Liver (tissue), 8 donors: ENCODE measurements at regions not wholly inside any gene's neighbourhood (a gene's known extent, or its start where the extent isn't known, plus 50 kb on each side); places are given as distances from the start of the nearest gene placed in this dataset.

ENCODE experiments used
- DNase-seq: peaks from one replicate; pipeline ENCODE4 v3.0.0-alpha.2; 2017; ENCODE audit warnings: low spot score
- H3K27ac ChIP-seq, 2 donors: one replicate each; pipeline ENCODE4 v1.7.0; 2013; ENCODE audit warnings: inconsistent platforms in 2 of 2, low read length in 2 of 2, control low read depth in 1 of 2, low read depth in 1 of 2, mild to moderate bottlenecking in 1 of 2
- H3K27me3 ChIP-seq, 4 donors: one replicate each; pipeline versions ENCODE4 v1.6.1 to v1.7.0; 2013; ENCODE audit warnings: low read length in 3 of 4, inconsistent platforms in 1 of 4, mild to moderate bottlenecking in 1 of 4, moderate library complexity in 1 of 4; ENCODE audit not compliant: control insufficient read depth in 4 of 4, insufficient read depth in 4 of 4
- H3K36me3 ChIP-seq, 4 donors: one replicate each; pipeline versions ENCODE4 v1.6.1 to v1.7.0; 2013; ENCODE audit warnings: low read length in 3 of 4, mild to moderate bottlenecking in 3 of 4, low read depth in 1 of 4, moderate library complexity in 1 of 4; ENCODE audit not compliant: control insufficient read depth in 4 of 4, insufficient read depth in 3 of 4
- H3K4me1 ChIP-seq, 4 donors: one replicate each; pipeline versions ENCODE4 v1.6.1 to v1.7.0; 2013; ENCODE audit warnings: low read length in 3 of 4, mild to moderate bottlenecking in 3 of 4, moderate library complexity in 1 of 4; ENCODE audit not compliant: control insufficient read depth in 4 of 4, insufficient read depth in 4 of 4
- H3K4me3 ChIP-seq, 3 donors: one replicate each; pipeline versions ENCODE4 v1.6.1 to v1.7.0; 2013; ENCODE audit warnings: low read length in 3 of 3, control low read depth in 1 of 3, low read depth in 1 of 3, mild to moderate bottlenecking in 1 of 3
- H3K9ac ChIP-seq, 2 donors: one replicate each; pipeline ENCODE4 v1.7.0; 2013; ENCODE audit warnings: low read length in 2 of 2, mild to moderate bottlenecking in 2 of 2, moderate library complexity in 2 of 2, control low read depth in 1 of 2, low read depth in 1 of 2
- H3K9me3 ChIP-seq, 4 donors: one replicate each; pipeline versions ENCODE4 v1.6.1 to v1.7.0; 2013; ENCODE audit warnings: low read length in 3 of 4; ENCODE audit not compliant: control insufficient read depth in 4 of 4
- EGR1 ChIP-seq, 2 donors: IDR thresholded peaks; 2 replicates each; pipeline ENCODE4 v1.6.1; 2016 to 2018; ENCODE audit warnings: antibody characterized with exemption in 2 of 2, low read depth in 2 of 2
- FOXA1 ChIP-seq: IDR thresholded peaks from 2 replicates; pipeline ENCODE4 v1.6.1; 2016; ENCODE audit warnings: antibody characterized with exemption
- FOXA2 ChIP-seq: IDR thresholded peaks from 2 replicates; pipeline ENCODE4 v1.6.1; 2016; ENCODE audit warnings: antibody characterized with exemption
- GABPA ChIP-seq, 2 donors: IDR thresholded peaks in 1 of 2; conservative IDR thresholded peaks in 1 of 2; 2 replicates each; pipeline ENCODE4 v1.6.1; 2016; ENCODE audit warnings: antibody characterized with exemption in 2 of 2, mild to moderate bottlenecking in 1 of 2, moderate library complexity in 1 of 2
- HNF4A ChIP-seq, 2 donors: conservative IDR thresholded peaks; 2 replicates each; pipeline ENCODE4 v1.6.1; 2016; ENCODE audit warnings: antibody characterized with exemption in 2 of 2, mild to moderate bottlenecking in 2 of 2
- JUND ChIP-seq, 2 donors: IDR thresholded peaks; 2 replicates each; pipeline ENCODE4 v1.6.1; 2016; ENCODE audit warnings: antibody characterized with exemption in 2 of 2
- NR2F2 ChIP-seq: IDR thresholded peaks from 2 replicates; pipeline ENCODE4 v1.6.1; 2016; ENCODE audit warnings: antibody characterized with exemption
- RAD21 ChIP-seq, 2 donors: IDR thresholded peaks; 2 replicates each; pipeline ENCODE4 v1.6.1; 2016; ENCODE audit warnings: antibody characterized with exemption in 2 of 2, mild to moderate bottlenecking in 2 of 2
- RXRA ChIP-seq, 2 donors: IDR thresholded peaks; 2 replicates each; pipeline ENCODE4 v1.6.1; 2017 to 2018; ENCODE audit warnings: antibody characterized with exemption in 2 of 2, mild to moderate bottlenecking in 1 of 2
- SP1 ChIP-seq: IDR thresholded peaks from 2 replicates; pipeline ENCODE4 v1.6.1; 2018; ENCODE audit warnings: antibody characterized with exemption, mild to moderate bottlenecking
- TAF1 ChIP-seq: conservative IDR thresholded peaks from 2 replicates; pipeline ENCODE4 v1.6.1; 2016; ENCODE audit warnings: antibody characterized with exemption, mild to moderate bottlenecking
- YY1 ChIP-seq: IDR thresholded peaks from 2 replicates; pipeline ENCODE4 v1.6.1; 2016; ENCODE audit warnings: antibody characterized with exemption, mild to moderate bottlenecking
- WGBS: extraction: QIAGEN DNeasy Blood & Tissue Kit; methylation state at CpG from one replicate; pipeline ENCODE4 v1.1.7; 2013; 5-methylcytosine and 5-hydroxymethylcytosine counted together
- TF ChIP-seq, protein P1 (sequence below): fragments of 150-350 bp; IDR thresholded peaks from 2 replicates; pipeline ENCODE4 v1.5.1; 2017; ENCODE audit warnings: improper control_type of control experiment, low read depth, low read length; ENCODE audit not compliant: missing input control
- TF ChIP-seq, protein P2 (sequence below): IDR thresholded peaks from 2 replicates; pipeline ENCODE4 v1.6.1; 2016; ENCODE audit warnings: antibody characterized with exemption
- TF ChIP-seq, protein P3 (sequence below): IDR thresholded peaks from 2 replicates; pipeline ENCODE4 v1.6.1; 2016; ENCODE audit warnings: antibody characterized with exemption
- TF ChIP-seq, protein P4 (sequence below): IDR thresholded peaks from 2 replicates; pipeline ENCODE4 v1.6.1; 2016; ENCODE audit warnings: antibody characterized with exemption, mild to moderate bottlenecking
- donor health status: healthy.
- donor health status: healthy.
- donor health status: healthy.
- donor health status: healthy.
- donor health status: healthy.

DNA sequence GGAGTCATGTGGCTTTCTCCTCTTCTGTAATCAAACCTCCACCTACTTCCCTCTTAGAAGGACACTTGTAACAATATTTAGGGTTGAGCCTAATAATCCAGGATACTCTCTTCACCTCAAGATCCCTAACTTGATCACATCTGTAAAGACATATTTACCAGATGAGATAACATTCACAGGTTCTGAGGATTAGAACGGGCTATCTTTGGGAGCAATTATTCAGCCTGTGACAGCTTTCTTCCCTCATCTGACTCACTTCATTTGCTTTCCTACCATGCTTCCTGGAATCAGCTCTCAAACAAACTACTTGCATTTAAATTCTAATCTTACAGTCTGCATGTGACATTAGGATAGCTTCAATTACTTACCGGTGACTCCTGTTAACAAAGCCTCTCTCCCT lies 133.5 kb upstream of the NDST3 start:
- no peak for DNase-seq
- H3K9ac ChIP-seq, result no peak overlapping the region
- 28% methylated on average over 2 of the region's 2 CpGs for WGBS
- no peaks in the 10 kb centered on the region for H3K9me3 ChIP-seq
- no peaks in the 10 kb centered on the region for H3K27me3 ChIP-seq
- H3K4me3 ChIP-seq, result no peak overlapping the region
- H3K4me1 ChIP-seq, result no peaks in the 10 kb centered on the region
- H3K36me3 ChIP-seq, result no peaks in the 10 kb centered on the region
- H3K27ac ChIP-seq, result no peak overlapping the region
- no peak for TF ChIP-seq JUND (IDR thresholded peaks at IDR 0.05)
- TF ChIP-seq TAF1, result no peak
- TF ChIP-seq EGR1 (IDR thresholded peaks at IDR 0.05; ENCODE audit: low read depth in 2 of 2), result no peak
- TF ChIP-seq HNF4A (conservative IDR thresholded peaks at IDR 0.05), result no peak
- TF ChIP-seq YY1, result no peak
- no peak for TF ChIP-seq RAD21 (IDR thresholded peaks at IDR 0.05)

DNA sequence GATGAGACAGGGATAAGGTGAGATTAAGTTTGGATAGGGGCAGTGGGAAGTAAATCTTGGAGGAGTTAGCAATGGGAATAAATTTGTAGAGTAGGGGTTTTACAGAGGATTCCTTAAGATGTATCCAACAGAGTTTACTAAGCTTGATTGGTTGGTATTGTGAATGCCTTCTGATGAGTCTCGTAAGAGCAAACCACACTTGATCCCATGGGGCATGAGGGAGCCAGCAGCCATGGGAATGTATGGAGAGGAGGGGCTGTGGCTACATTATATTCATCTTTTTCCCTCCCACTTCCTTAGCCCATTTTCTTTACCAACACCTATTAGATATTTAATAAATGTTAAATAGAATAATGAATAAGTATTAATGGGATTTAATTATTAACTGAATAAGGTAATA lies 126.6 kb upstream of the NDST3 start:
- no peaks in the 10 kb centered on the region for H3K27me3 ChIP-seq
- no peaks in the 10 kb centered on the region for H3K4me1 ChIP-seq
- TF ChIP-seq, protein P1, sequence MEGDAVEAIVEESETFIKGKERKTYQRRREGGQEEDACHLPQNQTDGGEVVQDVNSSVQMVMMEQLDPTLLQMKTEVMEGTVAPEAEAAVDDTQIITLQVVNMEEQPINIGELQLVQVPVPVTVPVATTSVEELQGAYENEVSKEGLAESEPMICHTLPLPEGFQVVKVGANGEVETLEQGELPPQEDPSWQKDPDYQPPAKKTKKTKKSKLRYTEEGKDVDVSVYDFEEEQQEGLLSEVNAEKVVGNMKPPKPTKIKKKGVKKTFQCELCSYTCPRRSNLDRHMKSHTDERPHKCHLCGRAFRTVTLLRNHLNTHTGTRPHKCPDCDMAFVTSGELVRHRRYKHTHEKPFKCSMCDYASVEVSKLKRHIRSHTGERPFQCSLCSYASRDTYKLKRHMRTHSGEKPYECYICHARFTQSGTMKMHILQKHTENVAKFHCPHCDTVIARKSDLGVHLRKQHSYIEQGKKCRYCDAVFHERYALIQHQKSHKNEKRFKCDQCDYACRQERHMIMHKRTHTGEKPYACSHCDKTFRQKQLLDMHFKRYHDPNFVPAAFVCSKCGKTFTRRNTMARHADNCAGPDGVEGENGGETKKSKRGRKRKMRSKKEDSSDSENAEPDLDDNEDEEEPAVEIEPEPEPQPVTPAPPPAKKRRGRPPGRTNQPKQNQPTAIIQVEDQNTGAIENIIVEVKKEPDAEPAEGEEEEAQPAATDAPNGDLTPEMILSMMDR, result no peak
- TF ChIP-seq GABPA (IDR thresholded peaks at IDR 0.05 in 1 of 2, conservative IDR thresholded peaks at IDR 0.05 in 1 of 2), result no peak
- TF ChIP-seq EGR1 (IDR thresholded peaks at IDR 0.05; ENCODE audit: low read depth in 2 of 2), result no peak
- no peak for TF ChIP-seq RXRA (IDR thresholded peaks at IDR 0.05)
- TF ChIP-seq, protein P2, sequence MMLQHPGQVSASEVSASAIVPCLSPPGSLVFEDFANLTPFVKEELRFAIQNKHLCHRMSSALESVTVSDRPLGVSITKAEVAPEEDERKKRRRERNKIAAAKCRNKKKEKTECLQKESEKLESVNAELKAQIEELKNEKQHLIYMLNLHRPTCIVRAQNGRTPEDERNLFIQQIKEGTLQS, result no peak
- TF ChIP-seq FOXA2, result no peak
- TF ChIP-seq HNF4A (conservative IDR thresholded peaks at IDR 0.05), result no peak
- TF ChIP-seq FOXA1, result no peak
- no peak for TF ChIP-seq RAD21 (IDR thresholded peaks at IDR 0.05)
- TF ChIP-seq, protein P3, sequence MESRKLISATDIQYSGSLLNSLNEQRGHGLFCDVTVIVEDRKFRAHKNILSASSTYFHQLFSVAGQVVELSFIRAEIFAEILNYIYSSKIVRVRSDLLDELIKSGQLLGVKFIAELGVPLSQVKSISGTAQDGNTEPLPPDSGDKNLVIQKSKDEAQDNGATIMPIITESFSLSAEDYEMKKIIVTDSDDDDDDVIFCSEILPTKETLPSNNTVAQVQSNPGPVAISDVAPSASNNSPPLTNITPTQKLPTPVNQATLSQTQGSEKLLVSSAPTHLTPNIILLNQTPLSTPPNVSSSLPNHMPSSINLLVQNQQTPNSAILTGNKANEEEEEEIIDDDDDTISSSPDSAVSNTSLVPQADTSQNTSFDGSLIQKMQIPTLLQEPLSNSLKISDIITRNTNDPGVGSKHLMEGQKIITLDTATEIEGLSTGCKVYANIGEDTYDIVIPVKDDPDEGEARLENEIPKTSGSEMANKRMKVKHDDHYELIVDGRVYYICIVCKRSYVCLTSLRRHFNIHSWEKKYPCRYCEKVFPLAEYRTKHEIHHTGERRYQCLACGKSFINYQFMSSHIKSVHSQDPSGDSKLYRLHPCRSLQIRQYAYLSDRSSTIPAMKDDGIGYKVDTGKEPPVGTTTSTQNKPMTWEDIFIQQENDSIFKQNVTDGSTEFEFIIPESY, result no peak
- TF ChIP-seq TAF1, result no peak
- no peak for DNase-seq
- no peak overlapping the region for H3K27ac ChIP-seq
- no peaks in the 10 kb centered on the region for H3K9me3 ChIP-seq
- no peaks in the 10 kb centered on the region for H3K36me3 ChIP-seq
- WGBS, result 89% methylated on average over 1 of the region's 1 CpG
- H3K9ac ChIP-seq, result no peak overlapping the region
- no peak overlapping the region for H3K4me3 ChIP-seq

DNA sequence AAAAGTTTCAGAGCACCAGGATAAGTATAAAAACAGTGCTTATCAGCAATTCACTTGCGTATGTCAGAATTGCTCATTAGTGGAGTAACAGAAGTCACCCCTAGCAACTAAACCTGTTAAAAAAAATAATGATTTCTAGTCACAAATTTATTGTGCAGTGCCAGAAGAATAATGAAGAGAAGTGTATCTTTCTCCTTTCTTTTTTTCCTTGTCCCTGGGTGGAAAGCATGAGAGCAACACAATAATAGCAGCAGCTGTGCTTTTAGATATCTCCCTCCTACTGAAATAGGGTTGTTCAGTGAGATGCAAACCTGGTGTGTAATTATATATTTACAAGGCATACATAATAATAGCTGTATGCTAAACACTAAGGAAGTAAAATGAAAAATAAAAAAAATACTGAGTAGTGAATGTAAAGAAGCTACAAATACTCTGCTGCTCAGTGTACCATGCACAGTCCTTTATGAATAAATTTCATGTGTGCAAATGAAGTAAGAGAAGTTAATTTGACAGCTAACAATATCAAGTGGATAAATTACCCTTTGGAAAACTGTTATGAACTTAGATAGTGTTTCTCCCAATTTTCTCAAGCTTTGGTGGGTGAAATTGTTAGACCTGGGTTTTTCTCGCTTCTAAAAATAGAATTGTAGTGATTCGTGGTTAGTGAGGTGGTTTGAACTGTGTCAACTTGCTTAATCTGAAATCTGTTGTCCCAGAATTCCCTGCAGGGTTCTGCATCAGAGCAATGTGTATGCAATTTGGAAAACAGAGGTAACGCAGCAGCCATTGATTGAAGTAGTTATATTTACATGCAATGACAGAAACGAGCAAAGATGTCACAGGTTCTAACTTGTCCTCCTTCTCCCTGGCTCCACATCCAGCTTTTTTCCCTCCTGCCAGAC lies 125.7 kb upstream of the NDST3 start:
- TF ChIP-seq NR2F2 (no peak), SP1 (no peak), FOXA1 (no peak), TAF1 (no peak), GABPA (IDR thresholded peaks at IDR 0.05 in 1 of 2, conservative IDR thresholded peaks at IDR 0.05 in 1 of 2) (no peak)
- TF ChIP-seq, protein P2, result no peak
- TF ChIP-seq, protein P4, sequence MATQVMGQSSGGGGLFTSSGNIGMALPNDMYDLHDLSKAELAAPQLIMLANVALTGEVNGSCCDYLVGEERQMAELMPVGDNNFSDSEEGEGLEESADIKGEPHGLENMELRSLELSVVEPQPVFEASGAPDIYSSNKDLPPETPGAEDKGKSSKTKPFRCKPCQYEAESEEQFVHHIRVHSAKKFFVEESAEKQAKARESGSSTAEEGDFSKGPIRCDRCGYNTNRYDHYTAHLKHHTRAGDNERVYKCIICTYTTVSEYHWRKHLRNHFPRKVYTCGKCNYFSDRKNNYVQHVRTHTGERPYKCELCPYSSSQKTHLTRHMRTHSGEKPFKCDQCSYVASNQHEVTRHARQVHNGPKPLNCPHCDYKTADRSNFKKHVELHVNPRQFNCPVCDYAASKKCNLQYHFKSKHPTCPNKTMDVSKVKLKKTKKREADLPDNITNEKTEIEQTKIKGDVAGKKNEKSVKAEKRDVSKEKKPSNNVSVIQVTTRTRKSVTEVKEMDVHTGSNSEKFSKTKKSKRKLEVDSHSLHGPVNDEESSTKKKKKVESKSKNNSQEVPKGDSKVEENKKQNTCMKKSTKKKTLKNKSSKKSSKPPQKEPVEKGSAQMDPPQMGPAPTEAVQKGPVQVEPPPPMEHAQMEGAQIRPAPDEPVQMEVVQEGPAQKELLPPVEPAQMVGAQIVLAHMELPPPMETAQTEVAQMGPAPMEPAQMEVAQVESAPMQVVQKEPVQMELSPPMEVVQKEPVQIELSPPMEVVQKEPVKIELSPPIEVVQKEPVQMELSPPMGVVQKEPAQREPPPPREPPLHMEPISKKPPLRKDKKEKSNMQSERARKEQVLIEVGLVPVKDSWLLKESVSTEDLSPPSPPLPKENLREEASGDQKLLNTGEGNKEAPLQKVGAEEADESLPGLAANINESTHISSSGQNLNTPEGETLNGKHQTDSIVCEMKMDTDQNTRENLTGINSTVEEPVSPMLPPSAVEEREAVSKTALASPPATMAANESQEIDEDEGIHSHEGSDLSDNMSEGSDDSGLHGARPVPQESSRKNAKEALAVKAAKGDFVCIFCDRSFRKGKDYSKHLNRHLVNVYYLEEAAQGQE, result no peak
- TF ChIP-seq, protein P3, result no peak
- H3K4me1 ChIP-seq, result no peaks in the 10 kb centered on the region

More for the DNA sequence above, 125.7 kb upstream of the NDST3 start:
- H3K36me3 ChIP-seq, result no peaks in the 10 kb centered on the region
- WGBS, result 51% methylated on average over 5 of the region's 5 CpGs
- no peaks in the 10 kb centered on the region for H3K9me3 ChIP-seq
- H3K27me3 ChIP-seq, result no peaks in the 10 kb centered on the region
- no peak for DNase-seq
- H3K4me3 ChIP-seq, result no peak overlapping the region
- no peak overlapping the region for H3K27ac ChIP-seq
- no peak overlapping the region for H3K9ac ChIP-seq
